ENCODE measurements at regions not wholly inside any gene's neighbourhood (a gene's known extent, or its start where the extent isn't known, plus 50 kb on each side); places are given as distances from the start of the nearest gene placed in this dataset.
"Not testable (repeated sequence)": the region's sequence is repeated elsewhere in the genome, so short reads cannot be mapped to it uniquely, and the experiment has no call there.

GRCh38 chr2:16093639-16094529 is 153.5 kb downstream of the MYCN start:
- DNase-seq: peak; percentile 92

- no peak for DNase-seq
Measured at GRCh38 chr2:16092861-16093638, 152.7 kb downstream of the MYCN start.

GRCh38 chr2:16091576-16092282 is 151.4 kb downstream of the MYCN start:
- no peak for DNase-seq

GRCh38 chr2:16090650-16091575 is 150.6 kb downstream of the MYCN start:
- DNase-seq: peak; percentile 59

- DNase-seq: not testable (repeated sequence)
Measured at GRCh38 chr2:16089491-16089890, 149.1 kb downstream of the MYCN start.

- DNase-seq: no peak
Measured at GRCh38 chr2:16088802-16089112, 148.4 kb downstream of the MYCN start.

GRCh38 chr2:16088035-16088801 is 147.9 kb downstream of the MYCN start:
- DNase-seq: no peak

- DNase-seq: not testable (repeated sequence)
Measured at GRCh38 chr2:16086136-16086535, 145.8 kb downstream of the MYCN start.

GRCh38 chr2:16085073-16085472 is 144.7 kb downstream of the MYCN start:
- no peak for DNase-seq

GRCh38 chr2:16084274-16084673 is 143.9 kb downstream of the MYCN start:
- no peak for DNase-seq

GRCh38 chr2:16082276-16082675 is 141.9 kb downstream of the MYCN start:
- no peak for DNase-seq

- DNase-seq: no peak
Measured at GRCh38 chr2:16081316-16082200, 141.2 kb downstream of the MYCN start.

GRCh38 chr2:16080516-16080915 is 140.2 kb downstream of the MYCN start:
- DNase-seq: no peak

GRCh38 chr2:16080071-16080470 is 139.7 kb downstream of the MYCN start:
- no peak for DNase-seq

GRCh38 chr2:16079637-16080036 is 139.3 kb downstream of the MYCN start:
- DNase-seq: no peak

- DNase-seq: no peak
Measured at GRCh38 chr2:16077601-16078000, 137.3 kb downstream of the MYCN start.

- no peak for DNase-seq
Measured at GRCh38 chr2:16076911-16077310, 136.6 kb downstream of the MYCN start.

GRCh38 chr2:16075045-16076012 is 135.0 kb downstream of the MYCN start:
- no peak for DNase-seq

GRCh38 chr2:16073921-16074425 is 133.6 kb downstream of the MYCN start:
- DNase-seq: no peak

All from retina (tissue), 1 donor.